GM12878 (cell line): ENCODE measurements at regions not wholly inside any gene's neighbourhood (a gene's known extent, or its start where the extent isn't known, plus 50 kb on each side); places are given as distances from the start of the nearest gene placed in this dataset.
"Not testable (repeated sequence)": the region's sequence is repeated elsewhere in the genome, so short reads cannot be mapped to it uniquely, and the experiment has no call there.

Experiments used
- ATAC-seq: fragments of 200-7000 bp; cut with Tn5 transposase; 3 replicates; pipeline ENCODE4 v1.9.1; 2020; ENCODE audit warnings: mild to moderate bottlenecking, moderate library complexity
- BruUV-seq: library from RNA; stranded (reverse); fragments of 400-500 nt; replicated peaks from 2 replicates; lab custom pipeline; 2021; lab: Mats Ljungman, UMichigan
- CTCF ChIA-PET: fragments of 300-600 bp; sonication (Branson Sonifier 250); formaldehyde crosslinking; extraction: SDS; loops from one replicate; lab custom pipeline; 2021; ENCODE audit warnings: inconsistent platforms; lab: Yijun Ruan, JAX
- POLR2A ChIA-PET: fragments of 350-600 bp; formaldehyde crosslinking; extraction: SDS; loops from one replicate; lab custom pipeline; 2021; ENCODE audit warnings: inconsistent platforms; lab: Charles Lee
- RAD21 ChIA-PET: fragments of 300-600 bp; sonication (Branson Sonifier 250); formaldehyde crosslinking; loops from one replicate; lab custom pipeline; 2023; ENCODE audit warnings: antibody characterized with exemption; ENCODE audit not compliant: unreplicated experiment; lab: Charles Lee
- SMC1A ChIA-PET: fragments of 300-600 bp; sonication (Branson Sonifier 250); formaldehyde crosslinking; loops from one replicate; lab custom pipeline; 2023; ENCODE audit not compliant: unreplicated experiment, uncharacterized antibody; lab: Charles Lee
- DNase-seq: peaks from one replicate; pipeline ENCODE4 v3.0.0-alpha.2; 2011; ENCODE audit warnings: low read depth, low spot score
- FAIRE-seq: peaks from 3 replicates; lab custom pipeline; 2011; peaks lifted over from hg19 to GRCh38; lab: Jason Lieb, UNC
- H2AFZ ChIP-seq: 2 replicates; pipeline ENCODE4 v1.6.0; 2011; ENCODE audit warnings: low read depth, low read length, control low read depth; ENCODE audit not compliant: control insufficient read depth
- H3K27ac ChIP-seq: 2 replicates; pipeline ENCODE4 v1.5.1; 2011; ENCODE audit warnings: control low read depth; ENCODE audit not compliant: control insufficient read depth, insufficient read depth
- H3K27me3 ChIP-seq, 2 experiments: replicated peaks in 1 of 2; 2 replicates each; pipeline versions ENCODE4 v1.6.0 to v1.6.1; 2011; ENCODE audit warnings: low read length in 1 of 2; ENCODE audit not compliant: control insufficient read depth in 2 of 2, insufficient read depth in 2 of 2
- H3K36me3 ChIP-seq, 2 experiments: 2 replicates each; pipeline ENCODE4 v1.5.1; 2011; ENCODE audit warnings: low read length in 1 of 2; ENCODE audit not compliant: control insufficient read depth in 2 of 2, insufficient read depth in 2 of 2
- H3K4me1 ChIP-seq: 2 replicates; pipeline ENCODE4 v1.6.1; 2011; ENCODE audit warnings: mild to moderate bottlenecking, low read length, moderate library complexity, mixed read lengths; ENCODE audit not compliant: control insufficient read depth, insufficient read depth
- H3K4me2 ChIP-seq: 2 replicates; pipeline ENCODE4 v1.6.0; 2011; ENCODE audit warnings: control low read depth; ENCODE audit not compliant: control insufficient read depth, insufficient read depth
- H3K4me3 ChIP-seq: fragments of 200-600 bp; sonication (generic); 2 replicates; pipeline ENCODE4 v1.5.1; 2016
- H3K79me2 ChIP-seq: 2 replicates; pipeline ENCODE4 v1.6.0; 2011; ENCODE audit warnings: low read length; ENCODE audit not compliant: control insufficient read depth, insufficient read depth
- H3K9ac ChIP-seq: 2 replicates; pipeline ENCODE4 v1.8.0; 2011; ENCODE audit warnings: low read length, control low read depth, mixed read lengths; ENCODE audit not compliant: control insufficient read depth, insufficient read depth
- H3K9me3 ChIP-seq: replicated peaks from 3 replicates; pipeline ENCODE4 v1.5.1; 2011; ENCODE audit warnings: mild to moderate bottlenecking, low read length; ENCODE audit not compliant: control insufficient read depth, insufficient read depth
- H4K20me1 ChIP-seq: 2 replicates; pipeline ENCODE4 v1.6.0; 2011; ENCODE audit not compliant: control insufficient read depth, insufficient read depth
- ATF3 ChIP-seq: IDR thresholded peaks from 2 replicates; pipeline ENCODE4 v1.6.1; 2011; ENCODE audit warnings: low read depth, mild to moderate bottlenecking, low read length, moderate library complexity, borderline replicate concordance; ENCODE audit errors: extremely low read depth
- CBX5 ChIP-seq: sonication (generic); IDR thresholded peaks from 2 replicates; pipeline ENCODE4 v1.6.1; 2016; ENCODE audit warnings: low read depth, moderate library complexity, mild to moderate bottlenecking, inconsistent platforms
- CHD4 ChIP-seq: fragments of 200-600 bp; sonication (generic); IDR thresholded peaks from 2 replicates; pipeline ENCODE4 v1.6.1; 2016; ENCODE audit warnings: mild to moderate bottlenecking
- CREB1 ChIP-seq: IDR thresholded peaks from 2 replicates; pipeline ENCODE4 v1.6.1; 2012; ENCODE audit warnings: low read depth, mild to moderate bottlenecking, inconsistent platforms
- EGR1 ChIP-seq, 2 experiments: IDR thresholded peaks; 1 replicate in 1 of 2; 2 replicates in 1 of 2; pipeline ENCODE4 v1.6.1; 2011 to 2012; ENCODE audit warnings: low read depth in 2 of 2, low read length in 2 of 2, borderline replicate concordance in 1 of 2, mild to moderate bottlenecking in 1 of 2, moderate library complexity in 1 of 2
- ESRRA ChIP-seq: IDR thresholded peaks from 2 replicates; pipeline ENCODE4 v1.6.1; 2012; ENCODE audit warnings: mild to moderate bottlenecking, low read length, improper control_type of control experiment
- HDGF ChIP-seq: fragments of 450-650 bp; IDR thresholded peaks from 2 replicates; pipeline ENCODE4 v1.6.1; 2016; ENCODE audit warnings: antibody characterized with exemption
- LARP7 ChIP-seq: fragments of 450-650 bp; IDR thresholded peaks from 2 replicates; pipeline ENCODE4 v1.6.1; 2017; ENCODE audit warnings: mild to moderate bottlenecking
- NFIC ChIP-seq: IDR thresholded peaks from 2 replicates; pipeline ENCODE4 v1.6.1; 2012; ENCODE audit warnings: low read depth, mild to moderate bottlenecking, inconsistent platforms, low read length, moderate library complexity
- NFYB ChIP-seq: IDR thresholded peaks from 2 replicates; pipeline ENCODE4 v1.6.1; 2011; ENCODE audit warnings: low read depth, mild to moderate bottlenecking, low read length, improper control_type of control experiment, moderate library complexity; ENCODE audit not compliant: insufficient read depth
- RAD21 ChIP-seq: IDR thresholded peaks from 2 replicates; pipeline ENCODE4 v1.6.1; 2011; ENCODE audit warnings: mild to moderate bottlenecking, low read depth, low read length, moderate library complexity; ENCODE audit not compliant: insufficient read depth
- RB1 ChIP-seq: fragments of 450-650 bp; formaldehyde crosslinking; IDR thresholded peaks from 2 replicates; pipeline ENCODE4 v1.6.1; 2017; ENCODE audit warnings: mild to moderate bottlenecking, borderline replicate concordance
- ZNF274 ChIP-seq: IDR thresholded peaks from one replicate; pipeline ENCODE4 v1.8.0; 2011; ENCODE audit not compliant: insufficient read length, insufficient read depth
- ZSCAN29 ChIP-seq: fragments of 450-650 bp; IDR thresholded peaks from 2 replicates; pipeline ENCODE4 v1.6.1; 2017; ENCODE audit warnings: mild to moderate bottlenecking, moderate library complexity
- WGBS: methylation state at CpG from one replicate; pipeline ENCODE4 v1.1.6; 2016; ENCODE audit warnings: low lambda C conversion rate; ENCODE audit not compliant: insufficient replicate concordance, insufficient coverage; ENCODE audit errors: missing lambda C conversion rate; 5-methylcytosine and 5-hydroxymethylcytosine counted together
- in situ Hi-C: fragments of 300-500 bp; cut with MboI; formaldehyde crosslinking; loops from 9 replicates; pipeline ENCODE4 v1.14.3; 2018; ENCODE audit warnings: mixed read lengths
- intact Hi-C: fragments of 100-400 bp; cut with micrococcal nuclease; formaldehyde crosslinking; loops from one replicate; pipeline ENCODE4 v1.14.2; 2022; ENCODE audit not compliant: unreplicated experiment
- TF ChIP-seq, protein P1 (sequence below): fragments of 450-650 bp; IDR thresholded peaks from 2 replicates; pipeline ENCODE4 v1.6.1; 2014; ENCODE audit warnings: mild to moderate bottlenecking
- TF ChIP-seq, protein P2 (sequence below): IDR thresholded peaks from 2 replicates; pipeline ENCODE4 v1.6.1; 2012; ENCODE audit warnings: low read length, inconsistent platforms

DNA sequence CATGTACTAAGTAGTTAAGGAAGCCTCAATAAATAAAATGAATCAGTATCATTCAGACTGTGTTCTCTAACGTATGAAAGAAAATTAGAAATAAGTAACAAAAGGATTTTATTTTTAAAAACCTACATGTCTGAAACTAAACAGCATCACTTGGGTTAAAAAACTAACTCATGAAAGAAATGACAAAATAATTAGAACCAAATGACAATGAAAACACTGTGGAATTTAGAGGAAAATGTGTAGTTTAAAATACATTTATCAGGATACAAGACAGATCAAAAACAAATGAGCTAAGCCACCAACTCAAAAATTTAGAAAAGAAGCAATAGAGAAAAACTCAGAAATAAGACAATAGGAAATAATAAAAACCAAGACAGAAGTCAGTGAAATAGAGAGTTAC lies 108.7 kb downstream of the TENT5C start:
- TF ChIP-seq HDGF (no peak), ZSCAN29 (no peak), ATF3 (no peak), ESRRA (no peak), CBX5 (no peak), EGR1 (IDR thresholded peaks at IDR 0.05; ENCODE audit: borderline replicate concordance in 1 of 2, low read depth in 2 of 2, low read length in 2 of 2) (no peak), RAD21 (no peak), CREB1 (no peak), CHD4 (no peak), NFYB (no peak), LARP7 (no peak), ZNF274 (no peak), RB1 (no peak), NFIC (no peak)
- TF ChIP-seq, protein P1, sequence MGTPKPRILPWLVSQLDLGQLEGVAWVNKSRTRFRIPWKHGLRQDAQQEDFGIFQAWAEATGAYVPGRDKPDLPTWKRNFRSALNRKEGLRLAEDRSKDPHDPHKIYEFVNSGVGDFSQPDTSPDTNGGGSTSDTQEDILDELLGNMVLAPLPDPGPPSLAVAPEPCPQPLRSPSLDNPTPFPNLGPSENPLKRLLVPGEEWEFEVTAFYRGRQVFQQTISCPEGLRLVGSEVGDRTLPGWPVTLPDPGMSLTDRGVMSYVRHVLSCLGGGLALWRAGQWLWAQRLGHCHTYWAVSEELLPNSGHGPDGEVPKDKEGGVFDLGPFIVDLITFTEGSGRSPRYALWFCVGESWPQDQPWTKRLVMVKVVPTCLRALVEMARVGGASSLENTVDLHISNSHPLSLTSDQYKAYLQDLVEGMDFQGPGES: no peak
- TF ChIP-seq, protein P2, sequence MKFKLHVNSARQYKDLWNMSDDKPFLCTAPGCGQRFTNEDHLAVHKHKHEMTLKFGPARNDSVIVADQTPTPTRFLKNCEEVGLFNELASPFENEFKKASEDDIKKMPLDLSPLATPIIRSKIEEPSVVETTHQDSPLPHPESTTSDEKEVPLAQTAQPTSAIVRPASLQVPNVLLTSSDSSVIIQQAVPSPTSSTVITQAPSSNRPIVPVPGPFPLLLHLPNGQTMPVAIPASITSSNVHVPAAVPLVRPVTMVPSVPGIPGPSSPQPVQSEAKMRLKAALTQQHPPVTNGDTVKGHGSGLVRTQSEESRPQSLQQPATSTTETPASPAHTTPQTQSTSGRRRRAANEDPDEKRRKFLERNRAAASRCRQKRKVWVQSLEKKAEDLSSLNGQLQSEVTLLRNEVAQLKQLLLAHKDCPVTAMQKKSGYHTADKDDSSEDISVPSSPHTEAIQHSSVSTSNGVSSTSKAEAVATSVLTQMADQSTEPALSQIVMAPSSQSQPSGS: no peak
- Histone ChIP-seq H3K79me2 (no peaks in the 10 kb centered on the region), H2AFZ (no peak overlapping the region), H3K9me3 (no peaks in the 10 kb centered on the region; the same call in 2 of the 3 replicates), H3K9ac (no peak overlapping the region), H4K20me1 (no peaks in the 10 kb centered on the region), H3K4me2 (no peak overlapping the region), H3K4me1 (no peaks in the 10 kb centered on the region), H3K36me3 (no peaks in the 10 kb centered on the region), H3K27ac (no peak overlapping the region), H3K4me3 (no peak overlapping the region), H3K27me3 (no peaks in the 10 kb centered on the region)
- RAD21 ChIA-PET: no interaction called here
- BruUV-seq: no TSS peak
- intact Hi-C loops: loop anchor here (5.0 kb wide), 1 partner anchor 183 kb away; no protein-coding TSS in a partner anchor
- CTCF ChIA-PET: interaction anchor here (6.2 kb wide), 1 partner anchor 41 kb away, joined by 53 read pairs; no protein-coding TSS in a partner anchor
- 0% methylated on average over 1 of the region's 1 CpG for WGBS
- DNase-seq (no peak), FAIRE-seq (no peak), ATAC-seq (no peak)
- in situ Hi-C loops: no loop called here
- SMC1A ChIA-PET: no interaction called here
- POLR2A ChIA-PET: no interaction called here

DNA sequence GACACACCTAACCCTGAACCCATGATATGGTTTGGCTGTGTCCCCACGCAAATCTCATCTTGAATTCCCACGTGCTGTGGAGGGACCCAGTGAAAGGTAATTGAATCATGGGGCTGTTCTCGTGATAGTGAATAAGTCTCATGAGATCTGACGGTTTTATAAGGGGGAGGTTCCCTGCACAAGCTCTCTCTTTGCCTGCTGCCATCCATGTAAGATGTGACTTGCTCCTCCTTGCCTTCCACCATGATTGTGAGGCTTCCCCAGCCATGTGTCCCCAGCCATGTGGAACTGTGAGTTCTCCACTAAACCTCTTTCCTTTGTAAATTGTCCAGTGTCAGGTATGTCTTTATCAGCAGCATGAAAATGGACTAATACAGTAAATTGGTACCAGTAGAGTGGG lies 110.2 kb downstream of the TENT5C start:
- in situ Hi-C loops, H2AFZ ChIP-seq, H3K4me2 ChIP-seq, H3K36me3 ChIP-seq, RAD21 ChIA-PET, DNase-seq, BruUV-seq, POLR2A ChIA-PET, H3K79me2 ChIP-seq, H3K27ac ChIP-seq, H3K4me3 ChIP-seq, SMC1A ChIA-PET, H3K27me3 ChIP-seq, CTCF ChIA-PET, H3K9me3 ChIP-seq, H4K20me1 ChIP-seq, H3K9ac ChIP-seq, ATAC-seq, H3K4me1 ChIP-seq, FAIRE-seq: not testable (repeated sequence)
- 4% methylated on average over 4 of the region's 4 CpGs for whole genome bisulfite sequencing
- intact Hi-C loops: loop anchor here (5.0 kb wide), 1 partner anchor 36 kb away; no protein-coding TSS in a partner anchor
